HEK293 (cell line): ENCODE measurements at regions not wholly inside any gene's neighbourhood (a gene's known extent, or its start where the extent isn't known, plus 50 kb on each side); places are given as distances from the start of the nearest gene placed in this dataset.

Source experiments
- CTCF ChIP-seq: fragments of 450-650 bp; formaldehyde crosslinking; IDR thresholded peaks from 2 replicates; pipeline ENCODE4 v1.5.1; 2016; ENCODE audit warnings: missing biosample characterization, missing genetic modification characterization
- PRDM10 ChIP-seq: fragments of 450-650 bp; formaldehyde crosslinking; IDR thresholded peaks from 2 replicates; pipeline ENCODE4 v1.5.1; 2016; ENCODE audit warnings: missing biosample characterization, missing genetic modification characterization
- TSHZ1 ChIP-seq: fragments of 450-650 bp; formaldehyde crosslinking; IDR thresholded peaks from 2 replicates; pipeline ENCODE4 v1.5.1; 2016; ENCODE audit warnings: missing biosample characterization, missing genetic modification characterization, borderline replicate concordance
- ZEB2 ChIP-seq: fragments of 450-650 bp; formaldehyde crosslinking; IDR thresholded peaks from 2 replicates; pipeline ENCODE4 v1.5.1; 2016; ENCODE audit warnings: missing biosample characterization, missing genetic modification characterization
- ZNF645 ChIP-seq: fragments of 450-650 bp; formaldehyde crosslinking; IDR thresholded peaks from 2 replicates; pipeline ENCODE4; 2016; ENCODE audit warnings: missing biosample characterization, missing genetic modification characterization
- ZNF792 ChIP-seq: fragments of 450-650 bp; formaldehyde crosslinking; IDR thresholded peaks from 2 replicates; pipeline ENCODE4 v1.5.1; 2016; ENCODE audit warnings: missing biosample characterization, missing genetic modification characterization
- ZNF830 ChIP-seq: fragments of 450-650 bp; IDR thresholded peaks from 2 replicates; pipeline ENCODE4 v1.5.0; 2018; ENCODE audit warnings: missing biosample characterization, missing genetic modification characterization, low read depth, mild to moderate bottlenecking, moderate library complexity

GRCh38 chr10:43940898-43941837, 292.5 kb upstream of the ZNF32 start:
- TF ChIP-seq ZNF830, result no peak
- TF ChIP-seq CTCF (tag by site-specific recombination), result no peak
- TF ChIP-seq ZEB2 (tag by site-specific recombination), result no peak
- no peak for TF ChIP-seq ZNF792
- no peak for TF ChIP-seq PRDM10 (tag by site-specific recombination)
- TF ChIP-seq TSHZ1, result no peak
- no peak for TF ChIP-seq ZNF645 (tag by site-specific recombination)
